IMR-90 (cell line): ENCODE measurements at regions not wholly inside any gene's neighbourhood (a gene's known extent, or its start where the extent isn't known, plus 50 kb on each side); places are given as distances from the start of the nearest gene placed in this dataset.

ENCODE experiments used
- ATAC-seq: fragments of 200-7000 bp; cut with Tn5 transposase; 2 replicates; pipeline ENCODE4 v1.9.1; 2020; ENCODE audit warnings: low read depth, mild to moderate bottlenecking, moderate library complexity
- BruUV-seq: library from RNA; stranded (reverse); fragments of 400-500 nt; replicated peaks from 2 replicates; lab custom pipeline; 2021; lab: Mats Ljungman, UMichigan
- CTCF ChIA-PET: fragments of 300-600 bp; formaldehyde crosslinking; extraction: SDS; loops from one replicate; lab custom pipeline; 2021; ENCODE audit warnings: antibody characterized with exemption; lab: Yijun Ruan, JAX
- POLR2A ChIA-PET: fragments of 300-600 bp; sonication (Branson Sonifier 250); formaldehyde crosslinking; loops from one replicate; lab custom pipeline; 2022; ENCODE audit warnings: antibody characterized with exemption; ENCODE audit not compliant: unreplicated experiment; lab: Charles Lee
- DNase-seq: peaks from one replicate; pipeline ENCODE4 v3.0.0; 2013
- H2AFZ ChIP-seq: replicated peaks from 2 replicates; pipeline ENCODE3; 2013; ENCODE audit warnings: low read length, mild to moderate bottlenecking; ENCODE audit not compliant: poor library complexity
- H2AK5ac ChIP-seq: 2 replicates; pipeline ENCODE4 v1.6.1; 2013; ENCODE audit warnings: low read depth, low read length, inconsistent platforms
- H2AK9ac ChIP-seq: replicated peaks from 2 replicates; pipeline ENCODE3; 2013; ENCODE audit warnings: mild to moderate bottlenecking, low read depth, low read length, moderate library complexity; ENCODE audit not compliant: poor library complexity
- H2BK120ac ChIP-seq: 2 replicates; pipeline ENCODE4 v1.6.1; 2013; ENCODE audit warnings: low read depth, low read length, inconsistent platforms
- H2BK15ac ChIP-seq: 3 replicates; pipeline ENCODE4 v1.6.1; 2013; ENCODE audit warnings: low read depth, low read length, inconsistent platforms
- H2BK20ac ChIP-seq: 2 replicates; pipeline ENCODE4 v1.6.1; 2013; ENCODE audit warnings: low read depth, mild to moderate bottlenecking, inconsistent platforms, low read length, moderate library complexity
- H2BK5ac ChIP-seq: 2 replicates; pipeline ENCODE4 v1.6.1; 2013; ENCODE audit warnings: mild to moderate bottlenecking, low read depth, low read length, inconsistent platforms; ENCODE audit not compliant: poor library complexity, severe bottlenecking
- H3K14ac ChIP-seq: replicated peaks from 2 replicates; pipeline ENCODE4 v1.6.1; 2013; ENCODE audit warnings: low read depth, low read length, inconsistent platforms
- H3K18ac ChIP-seq: 2 replicates; pipeline ENCODE4 v1.6.1; 2013; ENCODE audit warnings: low read depth, low read length, control low read depth
- H3K23ac ChIP-seq: 2 replicates; pipeline ENCODE4 v1.6.1; 2013; ENCODE audit warnings: low read depth, low read length, inconsistent platforms
- H3K27ac ChIP-seq: 2 replicates; pipeline ENCODE4 v1.5.1; 2013; ENCODE audit warnings: mild to moderate bottlenecking, control low read depth, low read length; ENCODE audit not compliant: insufficient read depth
- H3K27me3 ChIP-seq: 2 replicates; pipeline ENCODE4 v1.6.1; 2013; ENCODE audit warnings: low read length; ENCODE audit not compliant: control insufficient read depth, insufficient read depth
- H3K36me3 ChIP-seq: 2 replicates; pipeline ENCODE4 v1.6.1; 2013; ENCODE audit warnings: low read length, mixed read lengths; ENCODE audit not compliant: control insufficient read depth, insufficient read depth
- H3K4ac ChIP-seq: 2 replicates; pipeline ENCODE4 v1.6.1; 2013; ENCODE audit warnings: low read depth, low read length, inconsistent platforms
- H3K4me1 ChIP-seq: 2 replicates; pipeline ENCODE4 v1.6.1; 2013; ENCODE audit warnings: low read length, mixed read lengths; ENCODE audit not compliant: control insufficient read depth, insufficient read depth
- H3K4me2 ChIP-seq: 2 replicates; pipeline ENCODE4 v1.6.1; 2013; ENCODE audit warnings: low read depth, mild to moderate bottlenecking, control low read depth, low read length, moderate library complexity
- H3K4me3 ChIP-seq: 2 replicates; pipeline ENCODE4 v1.5.1; 2013; ENCODE audit warnings: low read depth, mild to moderate bottlenecking, control low read depth, low read length, moderate library complexity; ENCODE audit not compliant: insufficient read depth
- H3K56ac ChIP-seq: 2 replicates; pipeline ENCODE4 v1.6.1; 2013; ENCODE audit warnings: low read length, inconsistent platforms; ENCODE audit not compliant: insufficient read depth; ENCODE audit errors: extremely low read depth
- H3K79me1 ChIP-seq, 2 experiments: 2 replicates each; pipeline ENCODE4 v1.6.1; 2013; ENCODE audit warnings: low read length in 2 of 2, inconsistent platforms in 1 of 2, low read depth in 1 of 2
- H3K9ac ChIP-seq: 2 replicates; pipeline ENCODE4 v1.6.1; 2013; ENCODE audit warnings: low read depth, low read length, control low read depth
- H3K9me1 ChIP-seq: 2 replicates; pipeline ENCODE4 v1.6.1; 2013; ENCODE audit warnings: low read length, inconsistent platforms; ENCODE audit not compliant: insufficient read depth
- H3K9me3 ChIP-seq: 2 replicates; pipeline ENCODE4 v1.6.1; 2013; ENCODE audit warnings: low read length; ENCODE audit not compliant: control insufficient read depth, insufficient read depth
- H4K20me1 ChIP-seq: 2 replicates; pipeline ENCODE4 v1.6.1; 2013; ENCODE audit warnings: low read length, inconsistent platforms; ENCODE audit not compliant: insufficient read depth
- H4K5ac ChIP-seq: 2 replicates; pipeline ENCODE4 v1.6.1; 2013; ENCODE audit warnings: mild to moderate bottlenecking, low read depth, low read length, control low read depth
- H4K8ac ChIP-seq, 2 experiments: 2 replicates each; pipeline ENCODE4 v1.6.1; 2013; ENCODE audit warnings: low read depth in 2 of 2, low read length in 2 of 2, control low read depth in 1 of 2, inconsistent platforms in 1 of 2
- H4K91ac ChIP-seq: 2 replicates; pipeline ENCODE4 v1.6.1; 2013; ENCODE audit warnings: low read depth, low read length, inconsistent platforms; ENCODE audit not compliant: insufficient read depth
- CEBPB ChIP-seq: IDR thresholded peaks from 2 replicates; pipeline ENCODE4 v1.6.1; 2012; ENCODE audit warnings: low read depth, low read length, improper control_type of control experiment
- CHD1 ChIP-seq: IDR thresholded peaks from 2 replicates; pipeline ENCODE4 v1.6.1; 2012; ENCODE audit warnings: low read depth, low read length, improper control_type of control experiment
- CTCF ChIP-seq: conservative IDR thresholded peaks from 2 replicates; pipeline ENCODE4 v1.5.1; 2012; ENCODE audit warnings: mild to moderate bottlenecking, low read depth, low read length, improper control_type of control experiment
- ELK1 ChIP-seq: fragments of 150-350 bp; IDR thresholded peaks from 2 replicates; pipeline ENCODE4 v1.6.1; 2016; ENCODE audit warnings: low read depth, mild to moderate bottlenecking, low read length, moderate library complexity, borderline replicate concordance
- FOS ChIP-seq: fragments of 150-350 bp; IDR thresholded peaks from 2 replicates; pipeline ENCODE4 v1.6.1; 2016; ENCODE audit warnings: low read depth, low read length
- NFE2L2 ChIP-seq: fragments of 150-350 bp; IDR thresholded peaks from 2 replicates; pipeline ENCODE4 v1.6.1; 2016; ENCODE audit warnings: low read depth, mild to moderate bottlenecking, low read length
- POLR2A ChIP-seq: IDR thresholded peaks from 2 replicates; pipeline ENCODE4 v1.6.1; 2012; ENCODE audit warnings: mild to moderate bottlenecking, low read depth, low read length
- RAD21 ChIP-seq: IDR thresholded peaks from 2 replicates; pipeline ENCODE4 v1.6.1; 2012; ENCODE audit warnings: low read length, improper control_type of control experiment
- RFX5 ChIP-seq: IDR thresholded peaks from 2 replicates; pipeline ENCODE4 v1.8.0; 2012; ENCODE audit warnings: low read depth, mild to moderate bottlenecking, low read length, moderate library complexity
- WGBS, 2 experiments: methylation state at CpG; one replicate each; pipeline versions ENCODE4 v1.1.5 to v1.1.7; 2013; ENCODE audit warnings: missing lambda C conversion rate in 2 of 2; ENCODE audit not compliant: insufficient read length in 1 of 2; ENCODE audit errors: extremely low coverage in 2 of 2; 5-methylcytosine and 5-hydroxymethylcytosine counted together
- dilution Hi-C: fragments of 300-500 bp; cut with HindIII; formaldehyde crosslinking; loops from one replicate; pipeline ENCODE4 v1.14.3; 2018; ENCODE audit warnings: low sequenced_read_pairs; ENCODE audit not compliant: unreplicated experiment
- in situ Hi-C: fragments of 300-500 bp; cut with MboI; formaldehyde crosslinking; loops from 3 replicates; pipeline ENCODE4 v1.14.3; 2019; ENCODE audit warnings: low sequenced_read_pairs, inconsistent platforms, mixed read lengths
- intact Hi-C: fragments of 100-400 bp; cut with micrococcal nuclease; formaldehyde crosslinking; loops from 2 replicates; pipeline ENCODE4 v1.10.0; 2022

- no TSS peak for BruUV-seq
- H3K36me3 ChIP-seq: no peaks in the 10 kb centered on the region
- no peak overlapping the region for H4K91ac ChIP-seq
- H3K4ac ChIP-seq: no peak overlapping the region
- dilution Hi-C loops: no loop called here
- H3K27ac ChIP-seq: no peak overlapping the region
- H3K4me1 ChIP-seq: no peaks in the 10 kb centered on the region
- H2AK5ac ChIP-seq: no peak overlapping the region
- H2BK5ac ChIP-seq: no peak overlapping the region
- in situ Hi-C loops: no loop called here
- H3K9me3 ChIP-seq: no peaks in the 10 kb centered on the region
- H3K4me3 ChIP-seq: no peak overlapping the region
- TF ChIP-seq CEBPB: no peak
- TF ChIP-seq ELK1: no peak
- no peak for TF ChIP-seq NFE2L2
- no peak for TF ChIP-seq CTCF
- TF ChIP-seq CHD1: no peak
- TF ChIP-seq RFX5: no peak
- TF ChIP-seq FOS: no peak
- TF ChIP-seq RAD21: no peak
- no peak for TF ChIP-seq POLR2A
- H3K56ac ChIP-seq: no peak overlapping the region
- POLR2A ChIA-PET: no interaction called here
- H3K27me3 ChIP-seq: peaks cover 26% of the 10 kb centered on the region
- DNase-seq (no peak), ATAC-seq (no peak)
- no peak overlapping the region for H2AFZ ChIP-seq
- intact Hi-C loops: no loop called here
- no peaks in the 10 kb centered on the region for H3K79me1 ChIP-seq
- no peak overlapping the region for H3K9ac ChIP-seq
- no peak overlapping the region for H2BK120ac ChIP-seq
- no peak overlapping the region for H2BK20ac ChIP-seq
- H3K18ac ChIP-seq: no peak overlapping the region
- no peaks in the 10 kb centered on the region for H3K9me1 ChIP-seq
- no peak overlapping the region for H4K5ac ChIP-seq
- CTCF ChIA-PET: no interaction called here
- no peak overlapping the region for H3K14ac ChIP-seq
- H3K4me2 ChIP-seq: no peak overlapping the region
- H3K23ac ChIP-seq: no peak overlapping the region
- no peak overlapping the region for H4K8ac ChIP-seq
- WGBS, 2 experiments: 20% methylated on average over 1 of the region's 7 CpGs; no CpG with 5 or more reads in 1 of the 2 experiments
- H2AK9ac ChIP-seq: peak overlapping the region; percentile 70
- no peak overlapping the region for H2BK15ac ChIP-seq
- no peaks in the 10 kb centered on the region for H4K20me1 ChIP-seq
These were observed 73.0 kb upstream of the BMPER start for GRCh38 chr7:33832271-33832721.
